SK-N-SH (cell line): ENCODE measurements at regions not wholly inside any gene's neighbourhood (a gene's known extent, or its start where the extent isn't known, plus 50 kb on each side); places are given as distances from the start of the nearest gene placed in this dataset.

ENCODE experiments used
- CTCF ChIA-PET: fragments of 300-600, 350-600 bp; formaldehyde crosslinking; extraction: SDS; loops from one replicate; lab custom pipeline; 2021; lab: Yijun Ruan, JAX
- POLR2A ChIA-PET: fragments of 350-600 bp; sonication (Branson Sonifier 250); formaldehyde crosslinking; extraction: SDS; loops from one replicate; lab custom pipeline; 2020; ENCODE audit warnings: antibody characterized with exemption, inconsistent platforms; lab: Yijun Ruan, JAX
- DNase-seq: peaks from one replicate; pipeline ENCODE4 v3.0.0; 2012
- H2AFZ ChIP-seq: fragments of 200-600 bp; sonication (generic); 2 replicates; pipeline ENCODE4 v1.8.1; 2016; ENCODE audit warnings: antibody characterized with exemption, mild to moderate bottlenecking, low read depth
- H3F3A ChIP-seq: fragments of 200-600 bp; sonication (generic); replicated peaks from 2 replicates; pipeline ENCODE3; 2016; ENCODE audit warnings: antibody characterized with exemption, mild to moderate bottlenecking; ENCODE audit not compliant: insufficient read depth
- H3K27ac ChIP-seq, 2 experiments: fragments of 200-500 bp in 1 of 2; fragments of 200-600 bp in 1 of 2; sonication (Bioruptor generic) in 1 of 2; sonication (generic), shearing (Covaris generic) in 1 of 2; 2 replicates each; pipeline versions ENCODE4 v1.5.1 to v1.6.1; 2014 to 2016; ENCODE audit warnings: low read depth in 2 of 2, inconsistent platforms in 1 of 2, low read length in 1 of 2, mild to moderate bottlenecking in 1 of 2, mixed read lengths in 1 of 2
- H3K27me3 ChIP-seq: fragments of 200-600 bp; sonication (generic), shearing (Covaris generic); 2 replicates; pipeline ENCODE4 v1.6.1; 2016; ENCODE audit warnings: mixed run types; ENCODE audit not compliant: insufficient read depth
- H3K36me3 ChIP-seq, 2 experiments: fragments of 200-500 bp in 1 of 2; fragments of 200-600 bp in 1 of 2; sonication (Bioruptor generic) in 1 of 2; sonication (generic) in 1 of 2; replicated peaks in 1 of 2; 2 replicates each; pipeline versions ENCODE3 to v1.5.1; 2014 to 2016; ENCODE audit warnings: low read length in 1 of 2, mild to moderate bottlenecking in 1 of 2; ENCODE audit not compliant: insufficient read depth in 2 of 2, control insufficient read depth in 1 of 2
- H3K4me1 ChIP-seq, 2 experiments: fragments of 200-500 bp in 1 of 2; fragments of 200-600 bp in 1 of 2; sonication (Bioruptor generic) in 1 of 2; sonication (generic), shearing (Covaris generic) in 1 of 2; 2 replicates each; pipeline versions ENCODE4 v1.5.1 to v1.6.1; 2014 to 2016; ENCODE audit warnings: low read depth in 1 of 2, low read length in 1 of 2, mixed run types in 1 of 2; ENCODE audit not compliant: insufficient read depth in 2 of 2, control insufficient read depth in 1 of 2
- H3K4me2 ChIP-seq: fragments of 200-600 bp; sonication (generic), shearing (Covaris generic); 2 replicates; pipeline ENCODE4 v1.6.1; 2017; ENCODE audit warnings: mixed run types
- H3K4me3 ChIP-seq, 2 experiments: fragments of 200-500 bp in 1 of 2; fragments of 200-600 bp in 1 of 2; sonication (Bioruptor generic) in 1 of 2; sonication (generic), shearing (Covaris generic) in 1 of 2; 2 replicates each; pipeline versions ENCODE4 v1.5.1 to v1.8.1; 2014 to 2016; ENCODE audit warnings: low read depth in 2 of 2, inconsistent platforms in 1 of 2, low read length in 1 of 2, mild to moderate bottlenecking in 1 of 2, mixed read lengths in 1 of 2, moderate library complexity in 1 of 2
- H3K79me2 ChIP-seq: fragments of 200-600 bp; sonication (generic); 2 replicates; pipeline ENCODE4 v1.8.1; 2017; ENCODE audit warnings: mild to moderate bottlenecking; ENCODE audit not compliant: insufficient read depth
- H3K9ac ChIP-seq: fragments of 200-600 bp; sonication (generic); 2 replicates; pipeline ENCODE4 v1.6.1; 2017; ENCODE audit warnings: mixed run types
- H3K9me2 ChIP-seq: fragments of 200-600 bp; sonication (generic); 2 replicates; pipeline ENCODE4 v1.6.1; 2017; ENCODE audit warnings: mixed run types
- H3K9me3 ChIP-seq: fragments of 200-600 bp; sonication (generic); 2 replicates; pipeline ENCODE4 v1.6.1; 2017; ENCODE audit warnings: mixed run types, mild to moderate bottlenecking, moderate library complexity
- H4K20me1 ChIP-seq: fragments of 200-600 bp; sonication (generic); 2 replicates; pipeline ENCODE4 v1.6.1; 2017; ENCODE audit warnings: mild to moderate bottlenecking, mixed run types; ENCODE audit not compliant: insufficient read depth
- CHD2 ChIP-seq: fragments of 150-350 bp; IDR thresholded peaks from 2 replicates; pipeline ENCODE4 v1.6.1; 2018; ENCODE audit warnings: low read length; ENCODE audit not compliant: partially characterized antibody
- ELF1 ChIP-seq: IDR thresholded peaks from 2 replicates; pipeline ENCODE4 v1.4.0; 2012
- EP300 ChIP-seq, 2 experiments: IDR thresholded peaks; 2 replicates each; pipeline versions ENCODE4 v1.4.0 to v1.6.1; 2012; ENCODE audit warnings: borderline replicate concordance in 1 of 2, low read depth in 1 of 2, low read length in 1 of 2
- FOXJ3 ChIP-seq: sonication (generic); formaldehyde crosslinking; IDR thresholded peaks from 2 replicates; pipeline ENCODE4 v1.5.1; 2020; ENCODE audit warnings: mild to moderate bottlenecking, missing genetic modification reagents
- FOXM1 ChIP-seq: IDR thresholded peaks from 2 replicates; pipeline ENCODE4 v1.4.0; 2012; ENCODE audit warnings: low read depth, mild to moderate bottlenecking
- GABPA ChIP-seq: IDR thresholded peaks from 2 replicates; pipeline ENCODE4 v1.4.0; 2012; ENCODE audit warnings: low read depth, mild to moderate bottlenecking
- GATA2 ChIP-seq: sonication (generic); formaldehyde crosslinking; IDR thresholded peaks from 2 replicates; pipeline ENCODE4 v1.5.0; 2020; ENCODE audit warnings: mild to moderate bottlenecking, missing genetic modification reagents
- JUND ChIP-seq: IDR thresholded peaks from 2 replicates; pipeline ENCODE4 v1.4.0; 2012
- NFIC ChIP-seq: IDR thresholded peaks from 2 replicates; pipeline ENCODE4 v1.4.0; 2012; ENCODE audit warnings: borderline replicate concordance
- POLR2AphosphoS5 ChIP-seq: IDR thresholded peaks from 2 replicates; pipeline ENCODE4 v1.6.1; 2012; ENCODE audit warnings: low read depth, low read length
- RAD21 ChIP-seq: IDR thresholded peaks from 2 replicates; pipeline ENCODE4 v1.6.1; 2012; ENCODE audit warnings: mild to moderate bottlenecking, low read length
- RCOR1 ChIP-seq: fragments of 150-350 bp; IDR thresholded peaks from 2 replicates; pipeline ENCODE4 v1.6.1; 2017; ENCODE audit warnings: antibody characterized with exemption, low read length
- RXRA ChIP-seq: IDR thresholded peaks from 2 replicates; pipeline ENCODE4 v1.4.0; 2012; ENCODE audit warnings: low read depth, mild to moderate bottlenecking, borderline replicate concordance
- SIN3A ChIP-seq: IDR thresholded peaks from 2 replicates; pipeline ENCODE4 v1.6.1; 2012; ENCODE audit warnings: low read depth, mild to moderate bottlenecking, low read length, moderate library complexity, borderline replicate concordance
- TAF1 ChIP-seq: IDR thresholded peaks from 2 replicates; pipeline ENCODE4 v1.6.1; 2012; ENCODE audit warnings: low read depth, mild to moderate bottlenecking, low read length, moderate library complexity, borderline replicate concordance
- TCF12 ChIP-seq: IDR thresholded peaks from 2 replicates; pipeline ENCODE4 v1.4.0; 2012
- USF1 ChIP-seq: IDR thresholded peaks from 2 replicates; pipeline ENCODE4 v1.4.0; 2012; ENCODE audit warnings: low read depth, borderline replicate concordance
- WGBS: methylation state at CpG from one replicate; pipeline ENCODE4 v1.1.6; 2017; ENCODE audit warnings: low lambda C conversion rate; 5-methylcytosine and 5-hydroxymethylcytosine counted together
- TF ChIP-seq, protein P1 (sequence below): IDR thresholded peaks from 2 replicates; pipeline ENCODE4 v1.4.0; 2012; ENCODE audit warnings: low read depth
- TF ChIP-seq, protein P2 (sequence below): fragments of 200-600 bp; sonication (generic); IDR thresholded peaks from 2 replicates; pipeline ENCODE4 v1.6.1; 2017; ENCODE audit warnings: antibody characterized with exemption, mild to moderate bottlenecking, moderate library complexity

DNA sequence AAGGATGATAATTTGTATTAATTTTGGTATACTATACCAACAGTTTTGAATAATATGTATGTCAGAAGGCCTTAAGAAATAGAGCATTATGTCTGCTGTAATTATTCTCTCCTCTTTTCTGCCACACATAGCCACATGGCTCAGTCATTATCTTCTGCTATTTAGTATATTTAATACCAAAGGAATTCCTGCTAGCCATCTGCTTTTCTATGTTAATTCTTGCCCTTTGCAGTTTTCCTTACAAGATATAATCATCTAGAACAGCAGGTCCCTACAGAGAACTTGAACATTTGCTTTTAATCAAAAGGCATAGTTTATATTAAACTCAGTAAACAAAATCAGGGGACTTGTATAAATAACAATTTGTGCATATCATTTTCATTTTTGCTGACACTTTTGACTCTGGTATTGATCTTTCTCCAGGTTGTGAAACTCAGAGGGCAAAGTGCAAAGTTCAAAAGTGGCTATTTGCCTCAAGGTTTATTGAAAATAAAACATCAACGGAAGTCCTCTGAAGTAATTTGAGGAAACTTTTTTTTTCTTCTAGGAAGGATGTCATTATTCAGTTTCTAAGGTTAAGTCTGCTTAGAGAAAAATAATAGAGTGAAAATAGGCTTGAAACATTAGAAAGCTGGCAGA lies 702.0 kb downstream of the KCNJ2 start:
- TF ChIP-seq, protein P1, sequence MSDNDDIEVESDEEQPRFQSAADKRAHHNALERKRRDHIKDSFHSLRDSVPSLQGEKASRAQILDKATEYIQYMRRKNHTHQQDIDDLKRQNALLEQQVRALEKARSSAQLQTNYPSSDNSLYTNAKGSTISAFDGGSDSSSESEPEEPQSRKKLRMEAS, result no peak
- TF ChIP-seq GATA2 (CRISPR knock-in tag), result 0 out of 2 replicates have a peak, but pooled peaks have one; percentile 18
- 34% methylated on average over 1 of the region's 1 CpG for WGBS
- Histone ChIP-seq H3K4me1 (peaks cover 0 to 13% of the 10 kb centered on the region in 2 experiments; a peak in 2 of 4 replicates), H2AFZ (no peak overlapping the region), H3K27me3 (no peaks in the 10 kb centered on the region), H3K79me2 (no peaks in the 10 kb centered on the region), H3K4me3 (no peak overlapping the region), H3K9ac (no peak overlapping the region), H3K9me2 (no peaks in the 10 kb centered on the region), H3F3A (no peaks in the 10 kb centered on the region), H3K36me3 (no peaks in the 10 kb centered on the region), H3K27ac (peak overlapping the region in 1 of 2 experiments; percentile 44; a peak in 1 of 4 replicates), H4K20me1 (no peaks in the 10 kb centered on the region), H3K9me3 (no peaks in the 10 kb centered on the region), H3K4me2 (no peak overlapping the region)
- no peak for DNase-seq
- ChIA-PET POLR2A (no interaction called here), CTCF (interaction anchor here (0.9 to 1.5 kb wide), 4 partner anchors 9 to 1687 kb away, joined by 3 to 7 read pairs (median 3); no protein-coding TSS in a partner anchor)

- ChIA-PET CTCF (interaction anchor here (0.9 to 1.5 kb wide), 5 partner anchors 9 to 1686 kb away, joined by 3 to 7 read pairs (median 3); no protein-coding TSS in a partner anchor), POLR2A (no interaction called here)
Observed at GRCh38 chr17:70872103-70872502, 702.8 kb downstream of the KCNJ2 start.

GRCh38 chr17:70875729-70876310 lies 706.5 kb downstream of the KCNJ2 start:
- H3K9me3 ChIP-seq, result no peaks in the 10 kb centered on the region
- H3K36me3 ChIP-seq, result no peaks in the 10 kb centered on the region
- 20% methylated on average over 2 of the region's 2 CpGs for WGBS
- H2AFZ ChIP-seq, result no peak overlapping the region
- no peaks in the 10 kb centered on the region for H3F3A ChIP-seq
- peak overlapping the region in 1 of 2 experiments; percentile 40; a peak in 1 of 4 replicates for H3K27ac ChIP-seq
- CTCF ChIA-PET, result interaction anchor here (0.7 to 1.3 kb wide), 3 partner anchors 10 to 262 kb away, joined by 3 read pairs; no protein-coding TSS in a partner anchor
- no peaks in the 10 kb centered on the region for H3K27me3 ChIP-seq
- no peak overlapping the region for H3K4me3 ChIP-seq
- H3K79me2 ChIP-seq, result no peaks in the 10 kb centered on the region
- H3K9me2 ChIP-seq, result no peaks in the 10 kb centered on the region
- no peaks in the 10 kb centered on the region for H4K20me1 ChIP-seq
- no peak overlapping the region for H3K9ac ChIP-seq
- DNase-seq, result no peak
- H3K4me1 ChIP-seq, result peaks cover 0 to 11% of the 10 kb centered on the region in 2 experiments; a peak in 2 of 4 replicates
- no peak overlapping the region for H3K4me2 ChIP-seq
- POLR2A ChIA-PET, result no interaction called here
- no peak for TF ChIP-seq NFIC
- TF ChIP-seq JUND, result no peak
- no peak for TF ChIP-seq GABPA
- no peak for TF ChIP-seq TAF1
- TF ChIP-seq ELF1, result no peak
- no peak for TF ChIP-seq USF1
- no peak for TF ChIP-seq SIN3A
- TF ChIP-seq RXRA, result no peak
- no peak for TF ChIP-seq EP300 (IDR thresholded peaks at IDR 0.05; ENCODE audit: borderline replicate concordance in 1 of 2, low read depth in 1 of 2, low read length in 1 of 2)
- TF ChIP-seq POLR2AphosphoS5, result no peak
- no peak for TF ChIP-seq FOXJ3 (CRISPR knock-in tag)
- TF ChIP-seq, protein P2, sequence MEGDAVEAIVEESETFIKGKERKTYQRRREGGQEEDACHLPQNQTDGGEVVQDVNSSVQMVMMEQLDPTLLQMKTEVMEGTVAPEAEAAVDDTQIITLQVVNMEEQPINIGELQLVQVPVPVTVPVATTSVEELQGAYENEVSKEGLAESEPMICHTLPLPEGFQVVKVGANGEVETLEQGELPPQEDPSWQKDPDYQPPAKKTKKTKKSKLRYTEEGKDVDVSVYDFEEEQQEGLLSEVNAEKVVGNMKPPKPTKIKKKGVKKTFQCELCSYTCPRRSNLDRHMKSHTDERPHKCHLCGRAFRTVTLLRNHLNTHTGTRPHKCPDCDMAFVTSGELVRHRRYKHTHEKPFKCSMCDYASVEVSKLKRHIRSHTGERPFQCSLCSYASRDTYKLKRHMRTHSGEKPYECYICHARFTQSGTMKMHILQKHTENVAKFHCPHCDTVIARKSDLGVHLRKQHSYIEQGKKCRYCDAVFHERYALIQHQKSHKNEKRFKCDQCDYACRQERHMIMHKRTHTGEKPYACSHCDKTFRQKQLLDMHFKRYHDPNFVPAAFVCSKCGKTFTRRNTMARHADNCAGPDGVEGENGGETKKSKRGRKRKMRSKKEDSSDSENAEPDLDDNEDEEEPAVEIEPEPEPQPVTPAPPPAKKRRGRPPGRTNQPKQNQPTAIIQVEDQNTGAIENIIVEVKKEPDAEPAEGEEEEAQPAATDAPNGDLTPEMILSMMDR, result no peak
- TF ChIP-seq FOXM1, result no peak
- no peak for TF ChIP-seq RCOR1

More at GRCh38 chr17:70872103-70872502, 702.8 kb downstream of the KCNJ2 start:
- Histone ChIP-seq H3K4me3 (no peak overlapping the region), H2AFZ (no peak overlapping the region; the same call in 1 of the 2 replicates), H3K9me3 (no peaks in the 10 kb centered on the region), H3K4me1 (peaks cover 0 to 13% of the 10 kb centered on the region in 2 experiments; a peak in 2 of 4 replicates), H3K9ac (no peak overlapping the region), H3K79me2 (no peaks in the 10 kb centered on the region), H3K27ac (no peak overlapping the region; a peak in 1 of 4 replicates), H3K9me2 (no peaks in the 10 kb centered on the region), H3F3A (no peaks in the 10 kb centered on the region), H4K20me1 (no peaks in the 10 kb centered on the region), H3K4me2 (no peak overlapping the region), H3K36me3 (no peaks in the 10 kb centered on the region), H3K27me3 (no peaks in the 10 kb centered on the region)
- no peak for DNase-seq
- 19% methylated on average over 3 of the region's 3 CpGs for WGBS
- TF ChIP-seq RAD21 (no peak), CHD2 (no peak), TCF12 (no peak), RCOR1 (no peak)
